AG04450 (cell line): ENCODE measurements at regions not wholly inside any gene's neighbourhood (a gene's known extent, or its start where the extent isn't known, plus 50 kb on each side); places are given as distances from the start of the nearest gene placed in this dataset.

ENCODE experiments used
- CTCF ChIA-PET: fragments of 300-600, 350-600 bp; formaldehyde crosslinking; extraction: SDS; loops from one replicate; lab custom pipeline; 2022; ENCODE audit warnings: antibody characterized with exemption, inconsistent platforms; lab: Charles Lee
- POLR2A ChIA-PET: fragments of 350-600 bp; formaldehyde crosslinking; extraction: SDS; loops from one replicate; lab custom pipeline; 2021; ENCODE audit warnings: antibody characterized with exemption, inconsistent platforms; lab: Yijun Ruan, JAX
- DNase-seq: peaks from one replicate; pipeline ENCODE4 v3.0.0-alpha.2; 2011; ENCODE audit warnings: low read depth, low spot score
- H3K27ac ChIP-seq: one replicate; pipeline ENCODE4 v1.5.1; 2012; ENCODE audit warnings: low read depth, low read length, control low read depth
- H3K27me3 ChIP-seq: one replicate; pipeline ENCODE4 v1.6.0; 2012; ENCODE audit warnings: low read length; ENCODE audit not compliant: control insufficient read depth, insufficient read depth
- H3K4me3 ChIP-seq: 2 replicates; pipeline ENCODE4 v1.5.1; 2011; ENCODE audit warnings: mild to moderate bottlenecking, low read depth, low read length, control low read depth
- H3K9me3 ChIP-seq: 2 replicates; pipeline ENCODE4 v1.5.1; 2012; ENCODE audit warnings: low read length; ENCODE audit not compliant: control insufficient read depth, insufficient read depth
- TF ChIP-seq, protein P1 (sequence below): IDR thresholded peaks from 2 replicates; pipeline ENCODE4 v1.5.1; 2011; ENCODE audit warnings: low read depth, low read length, control low read depth, inconsistent platforms

DNA sequence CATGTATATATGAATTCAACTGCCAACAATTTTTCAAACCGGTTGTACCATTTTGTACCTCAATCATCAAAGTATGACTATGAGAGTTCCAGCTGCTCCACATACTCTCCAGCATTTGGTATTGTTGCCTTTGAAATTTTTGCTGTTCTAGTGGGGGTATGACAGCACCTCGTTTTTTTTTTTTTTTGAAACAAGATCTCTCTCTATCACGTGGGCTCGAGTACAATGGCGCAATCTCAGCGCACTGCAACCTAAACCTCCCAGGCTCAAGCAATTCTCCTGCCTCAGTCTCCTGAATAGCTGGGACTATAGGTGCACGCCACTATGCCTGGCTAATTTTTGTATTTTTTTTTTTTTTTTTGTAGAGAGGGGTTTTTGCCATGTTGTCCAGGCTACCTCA is 144.7 kb upstream of the JARID2 start:
- Histone ChIP-seq H3K4me3 (no peak overlapping the region), H3K27me3 (peaks cover 4% of the 10 kb centered on the region), H3K27ac (no peak overlapping the region), H3K9me3 (peaks cover 6% of the 10 kb centered on the region)
- POLR2A ChIA-PET: interaction anchor here (0.7 kb wide), 1 partner anchor 272 kb away, joined by 3 read pairs; no protein-coding TSS in a partner anchor
- no peak for DNase-seq
- TF ChIP-seq, protein P1, sequence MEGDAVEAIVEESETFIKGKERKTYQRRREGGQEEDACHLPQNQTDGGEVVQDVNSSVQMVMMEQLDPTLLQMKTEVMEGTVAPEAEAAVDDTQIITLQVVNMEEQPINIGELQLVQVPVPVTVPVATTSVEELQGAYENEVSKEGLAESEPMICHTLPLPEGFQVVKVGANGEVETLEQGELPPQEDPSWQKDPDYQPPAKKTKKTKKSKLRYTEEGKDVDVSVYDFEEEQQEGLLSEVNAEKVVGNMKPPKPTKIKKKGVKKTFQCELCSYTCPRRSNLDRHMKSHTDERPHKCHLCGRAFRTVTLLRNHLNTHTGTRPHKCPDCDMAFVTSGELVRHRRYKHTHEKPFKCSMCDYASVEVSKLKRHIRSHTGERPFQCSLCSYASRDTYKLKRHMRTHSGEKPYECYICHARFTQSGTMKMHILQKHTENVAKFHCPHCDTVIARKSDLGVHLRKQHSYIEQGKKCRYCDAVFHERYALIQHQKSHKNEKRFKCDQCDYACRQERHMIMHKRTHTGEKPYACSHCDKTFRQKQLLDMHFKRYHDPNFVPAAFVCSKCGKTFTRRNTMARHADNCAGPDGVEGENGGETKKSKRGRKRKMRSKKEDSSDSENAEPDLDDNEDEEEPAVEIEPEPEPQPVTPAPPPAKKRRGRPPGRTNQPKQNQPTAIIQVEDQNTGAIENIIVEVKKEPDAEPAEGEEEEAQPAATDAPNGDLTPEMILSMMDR: no peak
- CTCF ChIA-PET: no interaction called here

DNA sequence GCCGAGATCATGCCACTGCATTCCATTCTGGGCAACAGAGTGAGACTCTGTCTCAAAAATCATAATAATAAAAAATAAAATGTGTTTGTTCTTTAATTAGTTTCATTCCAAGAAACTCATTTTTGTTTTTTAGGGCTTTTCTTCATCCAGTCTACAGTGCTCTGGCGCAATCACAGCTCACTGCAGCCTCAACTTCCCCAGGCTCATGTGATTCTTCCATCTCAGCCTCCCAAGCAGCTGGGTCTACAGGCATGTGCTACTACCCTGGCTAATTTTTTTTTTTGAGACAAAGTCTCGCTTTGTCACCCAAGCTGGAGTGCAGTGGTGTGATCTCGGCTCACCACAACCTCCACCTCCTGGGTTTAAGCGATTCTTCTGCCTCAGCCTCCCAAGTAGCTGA is 143.6 kb upstream of the JARID2 start:
- Histone ChIP-seq H3K9me3 (peaks cover 6% of the 10 kb centered on the region), H3K4me3 (no peak overlapping the region), H3K27me3 (peaks cover 4% of the 10 kb centered on the region), H3K27ac (no peak overlapping the region)
- DNase-seq: no peak
- CTCF ChIA-PET: interaction anchor here (0.7 kb wide), 1 partner anchor 1137 kb away, joined by 3 read pairs; no protein-coding TSS in a partner anchor
- TF ChIP-seq, protein P1: no peak
- POLR2A ChIA-PET: interaction anchor here (0.6 to 0.7 kb wide), 2 partner anchors 36 to 390 kb away, joined by 3 read pairs; no protein-coding TSS in a partner anchor

DNA sequence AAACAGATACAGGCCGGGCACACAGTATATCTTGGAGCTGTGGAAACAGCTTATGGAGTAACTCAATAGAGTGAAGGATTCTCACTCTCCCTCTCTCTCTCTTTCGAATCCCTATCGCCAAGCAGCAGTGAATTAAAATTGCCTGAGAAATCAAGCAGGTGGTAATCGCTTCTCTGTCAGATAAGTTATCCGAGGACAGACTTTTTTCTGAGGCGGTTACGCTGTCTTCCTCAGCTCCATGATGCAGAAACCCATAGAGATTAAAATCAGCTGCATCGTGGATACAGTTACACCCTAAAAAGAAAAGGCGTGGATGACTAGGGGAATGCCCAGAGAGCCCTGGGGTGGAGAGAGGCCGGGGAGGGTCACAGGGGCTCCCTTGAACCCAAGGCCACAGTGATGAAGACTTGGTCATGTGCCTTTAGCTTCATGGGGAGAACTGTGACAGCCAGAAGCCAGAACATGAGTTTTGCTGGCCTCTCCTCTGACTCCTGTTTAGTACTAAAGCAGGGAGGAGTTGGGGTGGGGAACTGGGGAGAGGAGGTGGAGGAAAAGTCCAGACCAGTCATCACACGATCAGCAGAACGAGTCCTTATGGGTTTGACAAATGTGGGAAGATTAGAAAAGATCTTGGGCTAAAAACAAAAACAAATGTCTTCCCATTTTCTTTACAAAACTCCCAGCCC is 138.8 kb upstream of the JARID2 start:
- H3K27ac ChIP-seq: no peak overlapping the region
- ChIA-PET CTCF (no interaction called here), POLR2A (no interaction called here)
- DNase-seq: no peak
- H3K9me3 ChIP-seq: peaks cover 6% of the 10 kb centered on the region
- H3K4me3 ChIP-seq: no peak overlapping the region
- H3K27me3 ChIP-seq: peaks cover 4% of the 10 kb centered on the region
- TF ChIP-seq, protein P1: no peak

DNA sequence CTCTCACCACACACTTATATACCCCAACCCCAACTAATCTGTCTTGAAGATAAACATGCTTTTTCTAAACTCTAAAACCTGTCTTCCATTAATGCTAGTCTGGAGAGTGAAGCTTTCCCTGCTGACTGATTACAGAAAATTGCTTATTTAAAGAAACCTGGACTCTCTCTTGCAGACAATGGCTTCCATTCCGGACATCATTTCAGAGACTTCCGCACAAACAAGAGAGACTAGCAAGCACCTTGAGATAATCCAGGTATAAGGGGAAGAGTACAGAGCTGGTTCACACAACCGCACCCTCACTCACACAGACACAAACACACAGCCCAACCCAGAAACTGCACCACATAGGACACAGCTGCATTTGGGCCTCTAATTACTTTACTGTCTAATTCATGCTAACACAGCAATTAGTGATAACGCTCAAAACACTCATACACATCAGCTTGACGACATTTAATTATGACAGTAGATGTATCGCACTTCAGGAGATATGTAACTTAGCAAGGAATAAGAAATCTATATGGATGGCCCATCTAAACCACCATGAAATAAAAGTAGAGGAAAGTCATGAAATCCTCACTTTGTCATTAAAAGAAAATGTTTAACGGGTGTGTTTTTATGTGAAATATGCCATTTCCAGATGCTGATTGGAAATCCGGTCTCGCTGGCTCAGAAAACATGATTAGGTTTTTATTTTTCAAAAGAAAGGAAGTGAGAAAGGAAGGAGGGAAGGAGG is 138.1 kb upstream of the JARID2 start:
- CTCF ChIA-PET: no interaction called here
- no peak overlapping the region for H3K4me3 ChIP-seq
- no peak for DNase-seq
- peaks cover 6% of the 10 kb centered on the region for H3K9me3 ChIP-seq
- peaks cover 4% of the 10 kb centered on the region for H3K27me3 ChIP-seq
- POLR2A ChIA-PET: no interaction called here
- H3K27ac ChIP-seq: no peak overlapping the region
- TF ChIP-seq, protein P1: no peak

DNA sequence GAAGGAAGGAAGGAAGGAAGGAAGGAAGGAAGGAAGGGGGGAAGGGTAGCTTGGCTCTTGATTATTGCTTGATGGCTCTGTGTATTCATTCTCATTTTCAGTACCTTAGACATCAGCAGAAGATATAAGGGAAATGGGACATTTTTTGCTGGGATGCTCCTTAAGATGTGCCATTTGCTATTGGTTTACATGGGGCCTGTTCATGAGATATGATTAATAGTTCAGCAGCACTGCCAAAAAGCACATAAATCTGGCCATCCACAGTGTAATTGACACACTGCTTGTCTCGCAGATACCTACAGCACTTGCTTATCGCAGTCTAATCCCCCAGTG is 137.5 kb upstream of the JARID2 start:
- no peak overlapping the region for H3K4me3 ChIP-seq
- H3K27ac ChIP-seq: no peak overlapping the region
- H3K27me3 ChIP-seq: peaks cover 4% of the 10 kb centered on the region
- POLR2A ChIA-PET: no interaction called here
- DNase-seq: no peak
- CTCF ChIA-PET: interaction anchor here (0.5 kb wide), 1 partner anchor 282 kb away, joined by 3 read pairs; no protein-coding TSS in a partner anchor
- TF ChIP-seq, protein P1: no peak
- peaks cover 6% of the 10 kb centered on the region for H3K9me3 ChIP-seq
